ENCODE measurements at regions not wholly inside any gene's neighbourhood (a gene's known extent, or its start where the extent isn't known, plus 50 kb on each side); places are given as distances from the start of the nearest gene placed in this dataset.
"Not testable (repeated sequence)": the region's sequence is repeated elsewhere in the genome, so short reads cannot be mapped to it uniquely, and the experiment has no call there.

DNA sequence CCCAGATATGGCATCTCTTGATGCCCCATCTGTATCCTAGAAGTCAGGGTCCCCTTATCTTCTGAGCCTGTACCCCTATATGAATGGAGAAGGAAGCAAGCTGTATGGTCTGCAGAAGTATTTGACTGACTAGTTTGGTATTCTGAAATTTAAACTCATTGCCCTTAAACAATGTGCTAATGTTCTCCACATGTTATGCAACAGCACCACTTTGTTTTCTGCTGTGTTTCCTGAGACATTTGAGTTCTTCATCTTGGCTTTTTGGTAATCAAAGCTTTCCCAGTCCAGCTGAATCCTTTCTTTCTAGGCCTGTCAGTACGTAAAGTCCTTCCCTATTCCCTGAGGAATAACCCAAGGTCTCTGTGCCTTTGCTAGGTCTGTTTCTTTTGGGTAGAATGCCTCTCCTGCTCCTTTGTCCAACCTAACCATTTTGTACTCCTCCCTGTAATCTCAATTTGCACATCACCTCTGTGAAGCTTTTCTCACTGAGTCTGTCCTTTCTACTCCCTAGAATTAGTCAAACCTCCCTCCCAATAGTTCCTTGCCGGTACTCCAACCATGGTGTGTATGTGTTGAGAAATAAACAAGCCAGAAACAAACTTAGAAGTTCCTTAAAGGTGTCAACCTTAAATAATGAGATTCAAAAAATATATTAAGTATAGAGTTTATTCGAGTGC, 72.1 kb upstream of the HSPB3 start:
- Mint-ChIP-seq H3K27me3 (peaks cover 2% of the 10 kb centered on the region), H3K4me1 (peaks cover 3% of the 10 kb centered on the region), H3K4me3 (no peak overlapping the region), H3K36me3 (no peaks in the 10 kb centered on the region), H3K9me3 (no peaks in the 10 kb centered on the region), H3K27ac (no peak overlapping the region)

- not testable (repeated sequence) for H3K27me3 Mint-ChIP-seq, H3K4me1 Mint-ChIP-seq, H3K36me3 Mint-ChIP-seq, H3K9me3 Mint-ChIP-seq, H3K27ac Mint-ChIP-seq, H3K4me3 Mint-ChIP-seq
Measured at GRCh38 chr5:54381319-54381718, 70.9 kb upstream of the ARL15 start.

- no peak overlapping the region for H3K27ac Mint-ChIP-seq
- peaks cover 18% of the 10 kb centered on the region for H3K27me3 Mint-ChIP-seq
- no peak overlapping the region for H3K4me3 Mint-ChIP-seq
- H3K9me3 Mint-ChIP-seq: no peaks in the 10 kb centered on the region
- no peaks in the 10 kb centered on the region for H3K4me1 Mint-ChIP-seq
- H3K36me3 Mint-ChIP-seq: no peaks in the 10 kb centered on the region
Measured at GRCh38 chr5:54379590-54379989, 69.2 kb upstream of the ARL15 start.

GRCh38 chr5:54378707-54379106, 68.3 kb upstream of the ARL15 start:
- Mint-ChIP-seq H3K27ac (no peak overlapping the region), H3K4me3 (no peak overlapping the region), H3K4me1 (no peaks in the 10 kb centered on the region), H3K27me3 (peaks cover 20% of the 10 kb centered on the region), H3K36me3 (no peaks in the 10 kb centered on the region), H3K9me3 (no peaks in the 10 kb centered on the region)

GRCh38 chr5:54377339-54377738, 67.0 kb upstream of the ARL15 start:
- H3K9me3 Mint-ChIP-seq, H3K36me3 Mint-ChIP-seq, H3K4me3 Mint-ChIP-seq, H3K27ac Mint-ChIP-seq, H3K4me1 Mint-ChIP-seq: not testable (repeated sequence)
- H3K27me3 Mint-ChIP-seq: peaks cover 28% of the 10 kb centered on the region

DNA sequence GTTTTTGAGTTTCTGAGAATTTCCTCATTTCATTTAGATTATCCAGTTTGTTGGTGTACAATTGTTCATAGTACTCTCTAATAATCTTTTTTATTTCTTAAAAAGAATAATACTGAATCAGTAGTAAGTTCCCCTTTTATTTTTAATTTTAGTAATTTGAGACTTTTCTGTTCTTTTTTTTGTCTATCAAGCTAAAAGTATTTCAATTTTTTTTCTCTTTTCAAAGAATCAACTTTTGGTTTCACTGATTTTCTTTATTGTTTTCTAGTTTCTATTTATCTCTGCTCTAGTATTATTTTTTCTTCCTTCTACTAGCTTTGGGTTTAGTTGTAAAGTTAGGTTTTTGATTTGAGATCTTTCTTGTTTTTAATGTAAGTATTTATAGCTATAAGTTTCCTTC, 60.6 kb upstream of the ARL15 start:
- Mint-ChIP-seq H3K27ac (no peak overlapping the region), H3K4me1 (no peaks in the 10 kb centered on the region), H3K36me3 (no peaks in the 10 kb centered on the region), H3K4me3 (no peak overlapping the region), H3K9me3 (no peaks in the 10 kb centered on the region), H3K27me3 (peaks cover 26% of the 10 kb centered on the region)

- Mint-ChIP-seq H3K27me3 (peaks cover 13% of the 10 kb centered on the region), H3K36me3 (no peaks in the 10 kb centered on the region), H3K9me3 (no peaks in the 10 kb centered on the region), H3K27ac (no peak overlapping the region), H3K4me1 (no peaks in the 10 kb centered on the region), H3K4me3 (no peak overlapping the region)
Measured at GRCh38 chr5:54367844-54368243, 57.5 kb upstream of the ARL15 start.

DNA sequence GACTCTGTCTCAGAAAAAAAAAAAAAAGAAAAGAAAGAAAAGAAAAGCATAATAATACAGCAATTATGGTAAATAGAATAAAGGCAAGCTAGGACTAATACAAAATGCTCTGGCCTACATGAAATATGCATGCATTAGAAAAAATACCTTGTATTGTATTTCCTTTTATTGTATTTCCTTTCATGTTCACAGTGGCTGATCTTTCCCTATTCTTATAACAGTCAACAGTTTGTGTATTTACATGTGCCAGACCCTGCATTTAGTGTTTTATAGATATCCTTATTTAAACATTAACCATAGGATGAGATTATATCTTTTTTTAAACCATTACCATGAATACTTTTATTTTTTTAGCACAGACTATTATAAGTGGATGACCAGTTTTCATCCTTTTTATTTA, 56.3 kb upstream of the ARL15 start:
- Mint-ChIP-seq H3K27me3 (peaks cover 7% of the 10 kb centered on the region), H3K9me3 (no peaks in the 10 kb centered on the region), H3K27ac (no peak overlapping the region), H3K4me1 (no peaks in the 10 kb centered on the region), H3K36me3 (no peaks in the 10 kb centered on the region), H3K4me3 (no peak overlapping the region)

- H3K27ac Mint-ChIP-seq: no peak overlapping the region
- no peaks in the 10 kb centered on the region for H3K4me1 Mint-ChIP-seq
- H3K27me3 Mint-ChIP-seq: peaks cover 12% of the 10 kb centered on the region
- no peaks in the 10 kb centered on the region for H3K36me3 Mint-ChIP-seq
- H3K4me3 Mint-ChIP-seq: no peak overlapping the region
- H3K9me3 Mint-ChIP-seq: no peaks in the 10 kb centered on the region
Measured at GRCh38 chr5:54363669-54364068, 53.3 kb upstream of the ARL15 start.

- Mint-ChIP-seq H3K36me3 (no peaks in the 10 kb centered on the region), H3K4me1 (no peaks in the 10 kb centered on the region), H3K27ac (no peak overlapping the region), H3K4me3 (no peak overlapping the region), H3K9me3 (no peaks in the 10 kb centered on the region), H3K27me3 (peaks cover 12% of the 10 kb centered on the region)
Measured at GRCh38 chr5:54362992-54363625, 52.7 kb upstream of the ARL15 start.

DNA sequence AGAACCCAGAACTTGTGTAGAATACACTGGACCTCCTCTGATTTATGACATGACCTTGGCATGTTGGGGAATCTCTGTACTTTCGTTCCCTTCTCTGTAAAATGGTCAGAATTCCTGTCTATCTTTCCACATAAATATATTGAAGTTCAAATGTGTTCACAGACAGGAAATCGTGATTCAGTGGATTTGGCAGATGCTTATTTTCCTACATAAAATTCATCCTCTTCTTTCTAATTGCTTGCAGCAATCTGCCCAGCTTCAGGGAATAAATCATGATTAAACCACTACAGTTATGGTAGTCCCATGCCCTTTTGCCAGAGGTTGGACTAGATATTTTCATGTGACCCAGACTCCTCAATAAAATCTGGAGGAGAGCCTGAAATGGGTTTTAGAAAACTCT, 52.1 kb upstream of the ARL15 start:
- H3K4me3 Mint-ChIP-seq: no peak overlapping the region
- H3K9me3 Mint-ChIP-seq: no peaks in the 10 kb centered on the region
- no peak overlapping the region for H3K27ac Mint-ChIP-seq
- peaks cover 12% of the 10 kb centered on the region for H3K27me3 Mint-ChIP-seq
- H3K4me1 Mint-ChIP-seq: no peaks in the 10 kb centered on the region
- H3K36me3 Mint-ChIP-seq: no peaks in the 10 kb centered on the region

GRCh38 chr5:54361691-54362411, 51.5 kb upstream of the ARL15 start:
- Mint-ChIP-seq H3K4me1 (no peaks in the 10 kb centered on the region), H3K4me3 (no peak overlapping the region), H3K27ac (no peak overlapping the region), H3K27me3 (peaks cover 11% of the 10 kb centered on the region), H3K36me3 (no peaks in the 10 kb centered on the region), H3K9me3 (no peaks in the 10 kb centered on the region)

GRCh38 chr5:54360925-54361662, 50.7 kb upstream of the ARL15 start:
- Mint-ChIP-seq H3K36me3 (no peaks in the 10 kb centered on the region), H3K9me3 (peaks cover under 1% of the 10 kb centered on the region), H3K4me3 (no peak overlapping the region), H3K4me1 (no peaks in the 10 kb centered on the region), H3K27ac (no peak overlapping the region), H3K27me3 (peaks cover 11% of the 10 kb centered on the region)

Data from activated naive CD4-positive, alpha-beta T cell treated with anti-CD3 and anti-CD28 coated beads, Interleukin-2, amount 50 U/mL, for 24 hours (primary cell).